SK-N-SH treated with all-trans-retinoic acid at 6 μM for 48 hours (cell line): ENCODE measurements at regions not wholly inside any gene's neighbourhood (a gene's known extent, or its start where the extent isn't known, plus 50 kb on each side); places are given as distances from the start of the nearest gene placed in this dataset.

Experiments
- ARNTL ChIP-seq: fragments of 450-650 bp; formaldehyde crosslinking; IDR thresholded peaks from 2 replicates; pipeline ENCODE4 v1.5.0; 2020; ENCODE audit warnings: low read depth, mild to moderate bottlenecking, moderate library complexity, borderline replicate concordance
- CREB5 ChIP-seq: fragments of 250-450 bp; sonication (Bioruptor Pico); IDR thresholded peaks from 2 replicates; pipeline ENCODE4 v1.5.1; 2020; ENCODE audit warnings: low read depth, mild to moderate bottlenecking, moderate library complexity
- CSDC2 ChIP-seq: fragments of 250-450 bp; sonication (Bioruptor Pico); IDR thresholded peaks from 2 replicates; pipeline ENCODE4 v1.5.0; 2020; ENCODE audit warnings: mild to moderate bottlenecking, moderate library complexity
- ESRRG ChIP-seq: fragments of 250-450 bp; sonication (Bioruptor Pico); IDR thresholded peaks from 2 replicates; pipeline ENCODE4 v1.6.1; 2021; ENCODE audit warnings: mild to moderate bottlenecking
- GLIS3 ChIP-seq: fragments of 250-450 bp; sonication (Bioruptor Pico); IDR thresholded peaks from 2 replicates; pipeline ENCODE4 v1.5.0; 2020; ENCODE audit warnings: mild to moderate bottlenecking, moderate library complexity
- ISL1 ChIP-seq: fragments of 250-450 bp; sonication (Bioruptor Pico); IDR thresholded peaks from 2 replicates; pipeline ENCODE4 v2.1.2; 2022; ENCODE audit warnings: mild to moderate bottlenecking, moderate library complexity
- PATZ1 ChIP-seq: fragments of 250-450 bp; sonication (Bioruptor Pico); IDR thresholded peaks from 2 replicates; pipeline ENCODE4 v1.8.0; 2020; ENCODE audit warnings: mild to moderate bottlenecking, moderate library complexity, borderline replicate concordance
- PPARA ChIP-seq: fragments of 250-450 bp; sonication (Bioruptor Pico); IDR thresholded peaks from 2 replicates; pipeline ENCODE4 v1.5.0; 2020; ENCODE audit warnings: mild to moderate bottlenecking, borderline replicate concordance
- RARB ChIP-seq: fragments of 250-450 bp; sonication (Bioruptor Pico); IDR thresholded peaks from 2 replicates; pipeline ENCODE4 v1.8.0; 2021; ENCODE audit warnings: mild to moderate bottlenecking, moderate library complexity
- TSHZ2 ChIP-seq: fragments of 250-450 bp; sonication (Bioruptor Pico); IDR thresholded peaks from 2 replicates; pipeline ENCODE4 v1.5.0; 2020; ENCODE audit warnings: mild to moderate bottlenecking, moderate library complexity
- ZFP3 ChIP-seq: fragments of 250-450 bp; sonication (Bioruptor Pico); IDR thresholded peaks from 2 replicates; pipeline ENCODE4 v1.5.0; 2020; ENCODE audit warnings: mild to moderate bottlenecking, moderate library complexity
- ZFP30 ChIP-seq: fragments of 450-650 bp; formaldehyde crosslinking; IDR thresholded peaks from 2 replicates; pipeline ENCODE4 v1.5.0; 2022; ENCODE audit warnings: mild to moderate bottlenecking, moderate library complexity
- ZNF70 ChIP-seq: fragments of 450-650 bp; formaldehyde crosslinking; IDR thresholded peaks from 2 replicates; pipeline ENCODE4 v1.5.0; 2020; ENCODE audit warnings: mild to moderate bottlenecking, moderate library complexity

GRCh38 chr2:21371499-21372003 is 247.8 kb downstream of the TDRD15 start:
- TF ChIP-seq ESRRG (CRISPR knock-in tag) = no peak
- no peak for TF ChIP-seq CREB5
- TF ChIP-seq TSHZ2 (CRISPR knock-in tag) = no peak
- TF ChIP-seq PPARA (CRISPR knock-in tag) = no peak
- no peak for TF ChIP-seq ZNF70 (CRISPR knock-in tag)
- no peak for TF ChIP-seq ZFP30 (CRISPR knock-in tag)
- TF ChIP-seq GLIS3 (CRISPR knock-in tag) = no peak
- TF ChIP-seq PATZ1 (CRISPR knock-in tag) = no peak
- no peak for TF ChIP-seq ISL1 (CRISPR knock-in tag)
- TF ChIP-seq ZFP3 (CRISPR knock-in tag) = no peak
- TF ChIP-seq ARNTL = no peak
- no peak for TF ChIP-seq RARB (CRISPR knock-in tag)
- no peak for TF ChIP-seq CSDC2
